ENCODE measurements at regions not wholly inside any gene's neighbourhood (a gene's known extent, or its start where the extent isn't known, plus 50 kb on each side); places are given as distances from the start of the nearest gene placed in this dataset.

- Mint-ChIP-seq H3K4me1 (no peaks in the 10 kb centered on the region), H3K9me3 (peaks cover 11% of the 10 kb centered on the region), H3K27ac (ENCODE audit: low read depth) (no peak overlapping the region), H3K4me3 (no peak overlapping the region), H3K36me3 (ENCODE audit: insufficient read depth) (no peaks in the 10 kb centered on the region), H3K27me3 (no peaks in the 10 kb centered on the region)
- ATAC-seq (replicated peaks; ENCODE audit: extremely low read depth, poor library complexity, severe bottlenecking), result no peak
- no peak for DNase-seq (ENCODE audit: low spot score in 2 of 2)
Measured at GRCh38 chr2:59004621-59005020, 763.5 kb upstream of the FANCL start.

GRCh38 chr2:59000796-59001195, 759.7 kb upstream of the FANCL start:
- Mint-ChIP-seq H3K9me3 (peaks cover 16% of the 10 kb centered on the region), H3K4me3 (no peak overlapping the region), H3K36me3 (ENCODE audit: insufficient read depth) (no peaks in the 10 kb centered on the region), H3K27me3 (no peaks in the 10 kb centered on the region), H3K27ac (ENCODE audit: low read depth) (no peak overlapping the region), H3K4me1 (no peaks in the 10 kb centered on the region)
- DNase-seq (ENCODE audit: low spot score in 2 of 2), result no peak
- no peak for ATAC-seq (replicated peaks; ENCODE audit: extremely low read depth, poor library complexity, severe bottlenecking)

GRCh38 chr2:58992062-58992706, 751.1 kb upstream of the FANCL start:
- peaks cover 5% of the 10 kb centered on the region for H3K9me3 Mint-ChIP-seq
- ATAC-seq (replicated peaks; ENCODE audit: extremely low read depth, poor library complexity, severe bottlenecking) (no peak), DNase-seq (ENCODE audit: low spot score in 2 of 2) (no peak)
- H3K27ac Mint-ChIP-seq (ENCODE audit: low read depth), result no peak overlapping the region
- H3K27me3 Mint-ChIP-seq, result no peaks in the 10 kb centered on the region
- no peaks in the 10 kb centered on the region for H3K36me3 Mint-ChIP-seq (ENCODE audit: insufficient read depth)
- H3K4me3 Mint-ChIP-seq, result no peak overlapping the region
- H3K4me1 Mint-ChIP-seq, result no peaks in the 10 kb centered on the region

DNA sequence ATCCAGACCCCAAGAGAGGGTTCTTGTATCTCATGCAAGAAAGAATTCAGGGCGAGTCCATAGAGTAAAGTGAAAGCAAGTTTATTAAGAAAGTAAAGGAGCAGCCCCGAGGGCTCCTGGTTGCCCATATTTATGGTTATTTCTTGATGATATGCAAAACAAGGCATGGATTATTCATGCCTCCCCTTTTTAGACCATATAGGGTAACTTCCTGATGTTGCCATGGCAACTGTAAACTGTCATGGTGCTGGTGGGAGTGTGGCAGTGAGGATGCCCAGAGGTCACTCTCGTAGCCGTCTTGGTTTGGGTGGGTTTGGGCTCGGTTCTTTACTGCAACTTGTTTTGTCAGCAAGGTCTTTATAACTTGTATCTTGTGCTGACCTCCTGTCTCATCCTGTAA, 750.2 kb upstream of the FANCL start:
- ATAC-seq (replicated peaks; ENCODE audit: extremely low read depth, poor library complexity, severe bottlenecking), result no peak
- Mint-ChIP-seq H3K27me3 (no peaks in the 10 kb centered on the region), H3K4me1 (no peaks in the 10 kb centered on the region), H3K4me3 (no peak overlapping the region), H3K9me3 (no peaks in the 10 kb centered on the region), H3K27ac (ENCODE audit: low read depth) (no peak overlapping the region), H3K36me3 (ENCODE audit: insufficient read depth) (no peaks in the 10 kb centered on the region)
- no peak for DNase-seq (ENCODE audit: low spot score in 2 of 2)

GRCh38 chr2:58985541-58985940, 744.4 kb upstream of the FANCL start:
- ATAC-seq (replicated peaks; ENCODE audit: extremely low read depth, poor library complexity, severe bottlenecking), result no peak
- Mint-ChIP-seq H3K9me3 (no peaks in the 10 kb centered on the region), H3K27ac (ENCODE audit: low read depth) (no peak overlapping the region), H3K27me3 (no peaks in the 10 kb centered on the region), H3K4me3 (no peak overlapping the region), H3K4me1 (no peaks in the 10 kb centered on the region), H3K36me3 (ENCODE audit: insufficient read depth) (no peaks in the 10 kb centered on the region)
- no peak for DNase-seq (ENCODE audit: low spot score in 2 of 2)

- Mint-ChIP-seq H3K36me3 (ENCODE audit: insufficient read depth) (no peaks in the 10 kb centered on the region), H3K27ac (ENCODE audit: low read depth) (no peak overlapping the region), H3K9me3 (no peaks in the 10 kb centered on the region), H3K4me1 (no peaks in the 10 kb centered on the region), H3K4me3 (no peak overlapping the region), H3K27me3 (no peaks in the 10 kb centered on the region)
- no peak for DNase-seq (ENCODE audit: low spot score in 2 of 2)
- ATAC-seq (replicated peaks; ENCODE audit: extremely low read depth, poor library complexity, severe bottlenecking), result no peak
Measured at GRCh38 chr2:58984731-58985130, 743.6 kb upstream of the FANCL start.

GRCh38 chr2:58983111-58983510, 742.0 kb upstream of the FANCL start:
- no peak for ATAC-seq (replicated peaks; ENCODE audit: extremely low read depth, poor library complexity, severe bottlenecking)
- Mint-ChIP-seq H3K27me3 (no peaks in the 10 kb centered on the region), H3K27ac (ENCODE audit: low read depth) (no peak overlapping the region), H3K9me3 (peaks cover 9% of the 10 kb centered on the region), H3K4me3 (no peak overlapping the region), H3K4me1 (no peaks in the 10 kb centered on the region), H3K36me3 (ENCODE audit: insufficient read depth) (no peaks in the 10 kb centered on the region)
- DNase-seq (ENCODE audit: low spot score in 2 of 2), result no peak

DNA sequence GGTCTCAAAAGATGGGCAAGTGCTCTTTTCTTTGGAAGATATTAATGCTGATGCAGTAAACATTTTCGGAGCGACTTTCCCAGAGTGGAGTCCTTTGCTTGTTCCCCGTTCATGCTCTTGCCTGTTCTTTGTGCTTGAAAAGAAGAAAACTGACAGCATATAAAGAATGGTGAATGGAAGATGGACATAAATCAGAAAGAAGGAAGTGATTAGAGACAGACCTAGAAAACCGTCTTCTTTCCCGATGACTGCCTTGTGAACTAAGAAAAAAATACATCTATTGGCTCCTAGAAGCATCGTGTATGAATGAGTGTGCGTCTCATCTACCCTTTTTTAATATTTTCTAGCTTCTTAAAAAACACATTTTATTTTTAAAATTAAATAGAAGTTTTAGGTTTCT, 740.1 kb upstream of the FANCL start:
- no peaks in the 10 kb centered on the region for H3K27me3 Mint-ChIP-seq
- no peaks in the 10 kb centered on the region for H3K4me1 Mint-ChIP-seq
- ATAC-seq (replicated peaks; ENCODE audit: extremely low read depth, poor library complexity, severe bottlenecking), result no peak
- H3K27ac Mint-ChIP-seq (ENCODE audit: low read depth), result no peak overlapping the region
- peaks cover 16% of the 10 kb centered on the region for H3K9me3 Mint-ChIP-seq
- no peak for DNase-seq (ENCODE audit: low spot score in 2 of 2)
- H3K4me3 Mint-ChIP-seq, result no peak overlapping the region
- H3K36me3 Mint-ChIP-seq (ENCODE audit: insufficient read depth), result no peaks in the 10 kb centered on the region

DNA sequence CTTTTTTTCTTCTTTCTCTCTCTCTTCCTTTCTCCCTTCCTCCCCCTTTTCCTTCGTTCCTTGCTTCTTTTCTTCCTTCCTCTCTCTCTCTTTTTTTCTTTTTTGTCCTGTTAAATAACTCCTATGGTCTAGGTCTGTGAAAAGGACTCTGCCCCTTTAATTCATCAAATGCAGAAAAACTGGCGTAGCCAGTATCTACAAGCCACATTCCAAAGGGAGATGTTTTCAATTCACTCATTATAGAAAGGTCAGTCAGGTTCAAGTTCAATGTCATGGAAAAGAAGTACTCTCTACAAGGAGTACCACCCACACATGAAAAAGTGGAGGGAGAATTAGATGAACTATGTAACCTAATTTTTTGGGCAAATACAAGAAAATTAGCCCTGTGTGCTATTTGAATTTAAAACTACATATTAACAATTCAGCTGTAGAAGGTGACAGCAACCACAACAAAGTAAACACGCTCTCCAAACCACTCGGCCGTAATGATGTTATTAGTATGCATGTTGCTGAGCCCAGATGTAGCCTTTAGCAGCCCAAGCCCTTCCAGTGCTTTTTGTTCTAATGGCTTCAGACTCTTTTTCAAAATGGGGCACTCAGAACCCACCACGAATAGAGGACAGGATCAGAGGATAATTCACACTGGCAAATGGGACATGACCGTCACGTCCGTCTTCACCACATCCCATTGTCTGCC, 735.4 kb upstream of the FANCL start:
- DNase-seq (ENCODE audit: low spot score in 2 of 2) (no peak), ATAC-seq (replicated peaks; ENCODE audit: extremely low read depth, poor library complexity, severe bottlenecking) (no peak)
- Mint-ChIP-seq H3K9me3 (peaks cover 19% of the 10 kb centered on the region), H3K4me3 (no peak overlapping the region), H3K4me1 (no peaks in the 10 kb centered on the region), H3K27ac (ENCODE audit: low read depth) (no peak overlapping the region), H3K36me3 (ENCODE audit: insufficient read depth) (no peaks in the 10 kb centered on the region), H3K27me3 (no peaks in the 10 kb centered on the region)

DNA sequence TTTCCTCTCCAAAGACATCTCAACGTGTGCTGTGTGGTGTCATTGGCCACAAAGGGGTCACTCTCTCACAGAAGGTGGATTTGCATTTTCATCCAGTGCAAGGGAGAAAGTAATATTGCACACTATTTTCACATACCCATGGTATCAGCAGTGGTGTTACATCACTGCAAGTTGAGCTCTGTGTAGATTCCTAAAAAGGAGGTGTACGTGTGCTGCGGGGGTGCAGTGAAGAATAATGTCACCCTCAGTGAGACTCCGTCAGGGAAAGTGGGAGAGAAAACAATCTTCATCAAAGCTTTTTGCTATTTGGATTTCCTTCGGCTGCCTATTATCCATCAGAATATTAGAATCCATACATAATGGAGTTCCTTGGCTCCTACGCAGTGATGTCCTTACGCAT, 733.8 kb upstream of the FANCL start:
- H3K9me3 Mint-ChIP-seq, result peaks cover 19% of the 10 kb centered on the region
- H3K4me1 Mint-ChIP-seq, result no peaks in the 10 kb centered on the region
- H3K27me3 Mint-ChIP-seq, result no peaks in the 10 kb centered on the region
- H3K4me3 Mint-ChIP-seq, result no peak overlapping the region
- ATAC-seq (replicated peaks; ENCODE audit: extremely low read depth, poor library complexity, severe bottlenecking), result no peak
- no peak for DNase-seq (ENCODE audit: low spot score in 2 of 2)
- no peak overlapping the region for H3K27ac Mint-ChIP-seq (ENCODE audit: low read depth)
- H3K36me3 Mint-ChIP-seq (ENCODE audit: insufficient read depth), result no peaks in the 10 kb centered on the region

DNA sequence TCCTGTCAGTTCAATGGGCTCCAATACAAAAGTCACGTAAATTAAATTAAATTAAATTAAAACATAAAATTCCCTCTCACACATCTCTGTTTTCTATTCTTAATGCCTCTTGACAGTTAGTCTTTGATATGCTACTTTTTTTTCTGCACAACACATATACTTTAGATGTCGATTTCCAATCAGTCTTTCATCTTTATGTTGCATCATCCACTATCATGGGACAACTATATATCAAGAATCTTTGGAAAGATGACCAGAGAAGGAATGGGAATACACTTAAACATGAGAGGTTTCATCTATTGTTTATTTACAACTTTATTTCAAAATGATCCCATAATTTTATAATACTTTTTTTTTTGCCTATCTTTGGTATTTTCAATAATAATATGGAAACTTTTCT, 733.3 kb upstream of the FANCL start:
- no peaks in the 10 kb centered on the region for H3K36me3 Mint-ChIP-seq (ENCODE audit: insufficient read depth)
- no peak overlapping the region for H3K27ac Mint-ChIP-seq (ENCODE audit: low read depth)
- no peak for DNase-seq (ENCODE audit: low spot score in 2 of 2)

DNA sequence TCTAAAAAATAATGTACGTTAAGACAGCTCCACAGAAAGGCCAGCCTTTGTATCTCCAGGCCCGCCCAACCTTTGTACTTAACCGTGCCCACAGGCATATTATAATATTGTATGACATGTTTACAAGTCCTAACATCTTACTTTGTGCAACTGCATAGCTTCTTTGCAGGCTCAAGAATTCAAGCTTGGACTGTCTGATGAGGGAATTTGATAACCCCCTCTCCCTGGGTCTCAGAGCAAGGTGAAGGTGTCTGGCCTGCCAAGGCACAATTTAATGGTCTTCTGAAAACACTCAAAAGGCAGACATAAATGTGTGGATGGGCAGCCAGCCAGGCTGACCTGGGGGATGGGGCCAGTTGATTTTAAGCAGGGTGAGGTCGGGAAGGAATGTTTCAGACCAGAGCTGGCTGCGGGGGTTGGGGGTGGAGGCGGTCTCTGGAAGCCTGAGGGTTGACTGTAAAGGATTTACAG, 732.7 kb upstream of the FANCL start:
- Mint-ChIP-seq H3K36me3 (ENCODE audit: insufficient read depth) (no peaks in the 10 kb centered on the region), H3K27ac (ENCODE audit: low read depth) (no peak overlapping the region), H3K4me3 (no peak overlapping the region), H3K27me3 (no peaks in the 10 kb centered on the region), H3K4me1 (no peaks in the 10 kb centered on the region), H3K9me3 (peaks cover 12% of the 10 kb centered on the region)
- DNase-seq (ENCODE audit: low spot score in 2 of 2) (no peak), ATAC-seq (replicated peaks; ENCODE audit: extremely low read depth, poor library complexity, severe bottlenecking) (no peak)

More for the DNA sequence above, 733.3 kb upstream of the FANCL start:
- H3K4me1 Mint-ChIP-seq, result no peaks in the 10 kb centered on the region
- H3K4me3 Mint-ChIP-seq, result no peak overlapping the region
- ATAC-seq (replicated peaks; ENCODE audit: extremely low read depth, poor library complexity, severe bottlenecking), result no peak
- H3K27me3 Mint-ChIP-seq, result no peaks in the 10 kb centered on the region
- peaks cover 18% of the 10 kb centered on the region for H3K9me3 Mint-ChIP-seq

DNA sequence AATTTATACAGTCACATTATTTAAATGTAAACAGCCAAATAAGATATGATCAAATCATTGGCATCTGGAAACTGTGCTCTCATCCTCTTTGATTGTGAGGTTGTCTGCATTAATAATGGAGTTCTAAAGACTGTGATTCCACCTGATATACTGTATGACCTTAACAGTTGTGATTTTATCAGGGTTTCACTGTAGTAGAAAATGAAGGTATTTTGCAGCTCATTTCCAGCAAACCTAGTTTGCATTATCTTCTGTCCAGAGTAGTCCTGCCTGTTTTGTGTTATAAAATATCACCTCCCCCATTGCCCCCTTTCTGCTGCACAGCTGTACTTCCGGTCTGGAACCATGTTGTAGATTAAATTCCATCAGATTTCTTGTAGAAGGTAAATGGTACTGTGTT, 731.6 kb upstream of the FANCL start:
- no peaks in the 10 kb centered on the region for H3K36me3 Mint-ChIP-seq (ENCODE audit: insufficient read depth)
- no peak for ATAC-seq (replicated peaks; ENCODE audit: extremely low read depth, poor library complexity, severe bottlenecking)
- no peaks in the 10 kb centered on the region for H3K27me3 Mint-ChIP-seq
- DNase-seq (ENCODE audit: low spot score in 2 of 2), result no peak
- no peaks in the 10 kb centered on the region for H3K4me1 Mint-ChIP-seq
- H3K27ac Mint-ChIP-seq (ENCODE audit: low read depth), result no peak overlapping the region
- H3K4me3 Mint-ChIP-seq, result no peak overlapping the region
- H3K9me3 Mint-ChIP-seq, result peaks cover 10% of the 10 kb centered on the region
